ENCODE measurements at regions not wholly inside any gene's neighbourhood (a gene's known extent, or its start where the extent isn't known, plus 50 kb on each side); places are given as distances from the start of the nearest gene placed in this dataset.

- no peak for TF ChIP-seq ATF2 (CRISPR knock-in tag; IDR thresholded peaks at IDR 0.05)
- TF ChIP-seq RXRB (CRISPR knock-in tag; IDR thresholded peaks at IDR 0.05; ENCODE audit: borderline replicate concordance), result no peak
- no peak for TF ChIP-seq TMF1 (CRISPR knock-in tag; IDR thresholded peaks at IDR 0.05; ENCODE audit: low read depth)
- no peak for TF ChIP-seq ZFYVE20 (CRISPR knock-in tag; IDR thresholded peaks at IDR 0.05; ENCODE audit: borderline replicate concordance, low read depth)
- TF ChIP-seq TFDP1 (CRISPR knock-in tag; IDR thresholded peaks at IDR 0.05; ENCODE audit: borderline replicate concordance), result no peak
- no peak for TF ChIP-seq DMAP1 (CRISPR knock-in tag; IDR thresholded peaks at IDR 0.05)
- TF ChIP-seq CSRNP2 (CRISPR knock-in tag; conservative IDR thresholded peaks at IDR 0.05; ENCODE audit: low read depth), result no peak
Observed at GRCh38 chr16:74200921-74201320, 95.7 kb upstream of the PSMD7 start (continued).

GRCh38 chr16:74199842-74200124 lies 96.8 kb upstream of the PSMD7 start:
- intact Hi-C loops (cut with micrococcal nuclease; ENCODE audit: unreplicated experiment), result no loop called here
- Histone ChIP-seq H3K27me3 (ENCODE audit: control insufficient read depth in 1 of 2, insufficient read depth in 2 of 2, low read length in 2 of 2) (peaks cover 0 to 17% of the 10 kb centered on the region in 2 experiments; a peak in 1 of 5 replicates), H3K36me3 (replicated peaks in 1 of 2; ENCODE audit: control insufficient read depth in 1 of 2, insufficient read depth in 2 of 2, low read length in 2 of 2) (no peaks in the 10 kb centered on the region), H2AFZ (ENCODE audit: low read length) (no peak overlapping the region), H3K27ac (ENCODE audit: extremely low read length, insufficient read depth, low read length) (no peak overlapping the region), H3K4me2 (ENCODE audit: low read depth, low read length) (no peak overlapping the region), H3K9ac (ENCODE audit: insufficient read depth, low read depth, low read length) (no peak overlapping the region), H3K4me1 (ENCODE audit: insufficient read depth, low read length) (no peaks in the 10 kb centered on the region), H3K9me3 (ENCODE audit: low read length) (no peaks in the 10 kb centered on the region), H3K79me2 (ENCODE audit: insufficient read depth, low read length) (no peaks in the 10 kb centered on the region), H4K20me1 (ENCODE audit: insufficient read depth, low read length) (no peaks in the 10 kb centered on the region), H3K4me3 (replicated peaks in 1 of 3; ENCODE audit: insufficient read depth in 1 of 3, low read depth in 2 of 3, low read length in 3 of 3) (no peak overlapping the region)
- no peak for DNase-seq (ENCODE audit: low spot score)
- in situ Hi-C loops (cut with HindIII; ENCODE audit: extremely low pct_ligation_motif_present, low pct_unique_long_range_greater_than_20kb), result no loop called here
- no peak for FAIRE-seq
- no TSS peak for BruUV-seq (replicated peaks)
- ChIA-PET POLR2A (no interaction called here), CTCF (ENCODE audit: low intra/inter-chr PET ratio, low total read pairs) (no interaction called here)
- 42% methylated on average over 3 of the region's 3 CpGs for WGBS (ENCODE audit: low lambda C conversion rate)
- ATAC-seq, result no peak
- TF ChIP-seq ZNF749 (CRISPR knock-in tag; IDR thresholded peaks at IDR 0.05; ENCODE audit: borderline replicate concordance), result no peak
- no peak for TF ChIP-seq ZNF224 (CRISPR knock-in tag; IDR thresholded peaks at IDR 0.05)
- no peak for TF ChIP-seq E2F2 (CRISPR knock-in tag; IDR thresholded peaks at IDR 0.05; ENCODE audit: borderline replicate concordance)
- TF ChIP-seq ZMYM2 (CRISPR knock-in tag; IDR thresholded peaks at IDR 0.05), result no peak
- no peak for TF ChIP-seq NFE2L2 (IDR thresholded peaks at IDR 0.05; ENCODE audit: low read length)
- no peak for TF ChIP-seq ZNF354B (CRISPR knock-in tag; IDR thresholded peaks at IDR 0.05)
- TF ChIP-seq ZNF607 (CRISPR knock-in tag; IDR thresholded peaks at IDR 0.05; ENCODE audit: borderline replicate concordance), result no peak
- TF ChIP-seq ZBTB25 (CRISPR knock-in tag; IDR thresholded peaks at IDR 0.05), result no peak
- TF ChIP-seq ZNF710 (CRISPR knock-in tag; IDR thresholded peaks at IDR 0.05; ENCODE audit: borderline replicate concordance), result no peak
- no peak for TF ChIP-seq ISX (CRISPR knock-in tag; conservative IDR thresholded peaks at IDR 0.05)

Data from HepG2 (cell line).